GM12878 (cell line): ENCODE measurements at regions not wholly inside any gene's neighbourhood (a gene's known extent, or its start where the extent isn't known, plus 50 kb on each side); places are given as distances from the start of the nearest gene placed in this dataset.

ENCODE experiments used
- ATAC-seq: fragments of 200-7000 bp; cut with Tn5 transposase; 3 replicates; pipeline ENCODE4 v1.9.1; 2020; ENCODE audit warnings: mild to moderate bottlenecking, moderate library complexity
- BruUV-seq: library from RNA; stranded (reverse); fragments of 400-500 nt; replicated peaks from 2 replicates; lab custom pipeline; 2021; lab: Mats Ljungman, UMichigan
- CTCF ChIA-PET: fragments of 300-600 bp; sonication (Branson Sonifier 250); formaldehyde crosslinking; extraction: SDS; loops from one replicate; lab custom pipeline; 2021; ENCODE audit warnings: inconsistent platforms; lab: Yijun Ruan, JAX
- POLR2A ChIA-PET: fragments of 350-600 bp; formaldehyde crosslinking; extraction: SDS; loops from one replicate; lab custom pipeline; 2021; ENCODE audit warnings: inconsistent platforms; lab: Charles Lee
- RAD21 ChIA-PET: fragments of 300-600 bp; sonication (Branson Sonifier 250); formaldehyde crosslinking; loops from one replicate; lab custom pipeline; 2023; ENCODE audit warnings: antibody characterized with exemption; ENCODE audit not compliant: unreplicated experiment; lab: Charles Lee
- SMC1A ChIA-PET: fragments of 300-600 bp; sonication (Branson Sonifier 250); formaldehyde crosslinking; loops from one replicate; lab custom pipeline; 2023; ENCODE audit not compliant: unreplicated experiment, uncharacterized antibody; lab: Charles Lee
- DNase-seq: peaks from one replicate; pipeline ENCODE4 v3.0.0-alpha.2; 2011; ENCODE audit warnings: low read depth, low spot score
- FAIRE-seq: peaks from 3 replicates; lab custom pipeline; 2011; peaks lifted over from hg19 to GRCh38; lab: Jason Lieb, UNC
- H2AFZ ChIP-seq: 2 replicates; pipeline ENCODE4 v1.6.0; 2011; ENCODE audit warnings: low read depth, low read length, control low read depth; ENCODE audit not compliant: control insufficient read depth
- H3K27ac ChIP-seq: 2 replicates; pipeline ENCODE4 v1.5.1; 2011; ENCODE audit warnings: control low read depth; ENCODE audit not compliant: control insufficient read depth, insufficient read depth
- H3K27me3 ChIP-seq, 2 experiments: replicated peaks in 1 of 2; 2 replicates each; pipeline versions ENCODE4 v1.6.0 to v1.6.1; 2011; ENCODE audit warnings: low read length in 1 of 2; ENCODE audit not compliant: control insufficient read depth in 2 of 2, insufficient read depth in 2 of 2
- H3K36me3 ChIP-seq, 2 experiments: 2 replicates each; pipeline ENCODE4 v1.5.1; 2011; ENCODE audit warnings: low read length in 1 of 2; ENCODE audit not compliant: control insufficient read depth in 2 of 2, insufficient read depth in 2 of 2
- H3K4me1 ChIP-seq: 2 replicates; pipeline ENCODE4 v1.6.1; 2011; ENCODE audit warnings: mild to moderate bottlenecking, low read length, moderate library complexity, mixed read lengths; ENCODE audit not compliant: control insufficient read depth, insufficient read depth
- H3K4me2 ChIP-seq: 2 replicates; pipeline ENCODE4 v1.6.0; 2011; ENCODE audit warnings: control low read depth; ENCODE audit not compliant: control insufficient read depth, insufficient read depth
- H3K4me3 ChIP-seq: fragments of 200-600 bp; sonication (generic); 2 replicates; pipeline ENCODE4 v1.5.1; 2016
- H3K79me2 ChIP-seq: 2 replicates; pipeline ENCODE4 v1.6.0; 2011; ENCODE audit warnings: low read length; ENCODE audit not compliant: control insufficient read depth, insufficient read depth
- H3K9ac ChIP-seq: 2 replicates; pipeline ENCODE4 v1.8.0; 2011; ENCODE audit warnings: low read length, control low read depth, mixed read lengths; ENCODE audit not compliant: control insufficient read depth, insufficient read depth
- H3K9me3 ChIP-seq: replicated peaks from 3 replicates; pipeline ENCODE4 v1.5.1; 2011; ENCODE audit warnings: mild to moderate bottlenecking, low read length; ENCODE audit not compliant: control insufficient read depth, insufficient read depth
- H4K20me1 ChIP-seq: 2 replicates; pipeline ENCODE4 v1.6.0; 2011; ENCODE audit not compliant: control insufficient read depth, insufficient read depth
- ATF3 ChIP-seq: IDR thresholded peaks from 2 replicates; pipeline ENCODE4 v1.6.1; 2011; ENCODE audit warnings: low read depth, mild to moderate bottlenecking, low read length, moderate library complexity, borderline replicate concordance; ENCODE audit errors: extremely low read depth
- E2F8 ChIP-seq: fragments of 450-650 bp; IDR thresholded peaks from 2 replicates; pipeline ENCODE4 v1.6.1; 2018; ENCODE audit warnings: mild to moderate bottlenecking, low read depth, moderate library complexity; ENCODE audit not compliant: partially characterized antibody
- NFXL1 ChIP-seq: fragments of 450-650 bp; IDR thresholded peaks from 2 replicates; pipeline ENCODE4 v1.6.1; 2017; ENCODE audit warnings: antibody characterized with exemption, mild to moderate bottlenecking, borderline replicate concordance
- RCOR1 ChIP-seq: conservative IDR thresholded peaks from 2 replicates; pipeline ENCODE4 v1.6.1; 2012; ENCODE audit warnings: low read depth, low read length, improper control_type of control experiment
- SMARCA5 ChIP-seq: fragments of 450-650 bp; IDR thresholded peaks from 2 replicates; pipeline ENCODE4 v1.6.1; 2017; ENCODE audit warnings: mild to moderate bottlenecking
- SREBF1 ChIP-seq: IDR thresholded peaks from 2 replicates; pipeline ENCODE4 v1.6.1; 2012; ENCODE audit warnings: mild to moderate bottlenecking, low read length
- TCF3 ChIP-seq: IDR thresholded peaks from 2 replicates; pipeline ENCODE4 v1.6.1; 2012; ENCODE audit warnings: low read depth, mild to moderate bottlenecking, low read length, borderline replicate concordance; ENCODE audit not compliant: insufficient read depth
- WGBS: methylation state at CpG from one replicate; pipeline ENCODE4 v1.1.6; 2016; ENCODE audit warnings: low lambda C conversion rate; ENCODE audit not compliant: insufficient replicate concordance, insufficient coverage; ENCODE audit errors: missing lambda C conversion rate; 5-methylcytosine and 5-hydroxymethylcytosine counted together
- in situ Hi-C: fragments of 300-500 bp; cut with MboI; formaldehyde crosslinking; loops from 9 replicates; pipeline ENCODE4 v1.14.3; 2018; ENCODE audit warnings: mixed read lengths
- intact Hi-C: fragments of 100-400 bp; cut with micrococcal nuclease; formaldehyde crosslinking; loops from one replicate; pipeline ENCODE4 v1.14.2; 2022; ENCODE audit not compliant: unreplicated experiment
- TF ChIP-seq, protein P1 (sequence below): IDR thresholded peaks from 2 replicates; pipeline ENCODE4 v1.6.1; 2012; ENCODE audit warnings: low read length, inconsistent platforms

- 15% methylated on average over 3 of the region's 3 CpGs for WGBS
- Histone ChIP-seq H3K4me1 (no peaks in the 10 kb centered on the region), H3K9me3 (no peaks in the 10 kb centered on the region), H3K4me2 (no peak overlapping the region), H3K27me3 (no peaks in the 10 kb centered on the region), H4K20me1 (no peaks in the 10 kb centered on the region), H3K79me2 (no peaks in the 10 kb centered on the region)
- no peak for FAIRE-seq
- RAD21 ChIA-PET = no interaction called here
- SMC1A ChIA-PET = no interaction called here
- TF ChIP-seq SMARCA5 = no peak
- TF ChIP-seq SREBF1 = no peak
- TF ChIP-seq E2F8 = no peak
- TF ChIP-seq, all 136 proteins: peak for 0
- Histone ChIP-seq H3K36me3 (no peaks in the 10 kb centered on the region), H3K27ac (no peak overlapping the region), H2AFZ (no peak overlapping the region), H3K4me3 (no peak overlapping the region), H3K9ac (no peak overlapping the region)
- BruUV-seq = no TSS peak
- ChIA-PET POLR2A (no interaction called here), CTCF (no interaction called here)
- DNase-seq = no peak
- in situ Hi-C loops = no loop called here
- ATAC-seq = no peak
- intact Hi-C loops = no loop called here
Measured at GRCh38 chr13:37427843-37428494, 170.6 kb downstream of the POSTN start.

- Histone ChIP-seq H3K79me2 (no peaks in the 10 kb centered on the region), H4K20me1 (no peaks in the 10 kb centered on the region), H3K27ac (no peak overlapping the region), H3K9ac (no peak overlapping the region), H3K4me2 (no peak overlapping the region), H3K27me3 (no peaks in the 10 kb centered on the region), H3K9me3 (no peaks in the 10 kb centered on the region), H3K36me3 (no peaks in the 10 kb centered on the region), H2AFZ (no peak overlapping the region), H3K4me1 (no peaks in the 10 kb centered on the region), H3K4me3 (no peak overlapping the region)
- POLR2A ChIA-PET = no interaction called here
- SMC1A ChIA-PET = no interaction called here
- intact Hi-C loops (no loop called here), in situ Hi-C loops (no loop called here)
- WGBS = 0% methylated on average over 2 of the region's 2 CpGs
- RAD21 ChIA-PET = no interaction called here
- no peak for DNase-seq
- ATAC-seq = no peak
- no TSS peak for BruUV-seq
- no peak for FAIRE-seq
- CTCF ChIA-PET = no interaction called here
- TF ChIP-seq TCF3 (no peak), ATF3 (no peak), RCOR1 (no peak), NFXL1 (no peak)
- TF ChIP-seq, protein P1, sequence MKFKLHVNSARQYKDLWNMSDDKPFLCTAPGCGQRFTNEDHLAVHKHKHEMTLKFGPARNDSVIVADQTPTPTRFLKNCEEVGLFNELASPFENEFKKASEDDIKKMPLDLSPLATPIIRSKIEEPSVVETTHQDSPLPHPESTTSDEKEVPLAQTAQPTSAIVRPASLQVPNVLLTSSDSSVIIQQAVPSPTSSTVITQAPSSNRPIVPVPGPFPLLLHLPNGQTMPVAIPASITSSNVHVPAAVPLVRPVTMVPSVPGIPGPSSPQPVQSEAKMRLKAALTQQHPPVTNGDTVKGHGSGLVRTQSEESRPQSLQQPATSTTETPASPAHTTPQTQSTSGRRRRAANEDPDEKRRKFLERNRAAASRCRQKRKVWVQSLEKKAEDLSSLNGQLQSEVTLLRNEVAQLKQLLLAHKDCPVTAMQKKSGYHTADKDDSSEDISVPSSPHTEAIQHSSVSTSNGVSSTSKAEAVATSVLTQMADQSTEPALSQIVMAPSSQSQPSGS = no peak
Measured at GRCh38 chr13:37418490-37418889, 180.1 kb downstream of the POSTN start.
